Activated CD8-positive, alpha-beta memory T cell treated with anti-CD3 and anti-CD28 coated beads for 4 hours (primary cell): ENCODE measurements at regions not wholly inside any gene's neighbourhood (a gene's known extent, or its start where the extent isn't known, plus 50 kb on each side); places are given as distances from the start of the nearest gene placed in this dataset.

Source experiments
- DNase-seq, 2 donors: peaks; one replicate each; pipeline ENCODE4 v3.0.0-alpha.2; 2020; ENCODE audit warnings: low read depth in 2 of 2

DNA sequence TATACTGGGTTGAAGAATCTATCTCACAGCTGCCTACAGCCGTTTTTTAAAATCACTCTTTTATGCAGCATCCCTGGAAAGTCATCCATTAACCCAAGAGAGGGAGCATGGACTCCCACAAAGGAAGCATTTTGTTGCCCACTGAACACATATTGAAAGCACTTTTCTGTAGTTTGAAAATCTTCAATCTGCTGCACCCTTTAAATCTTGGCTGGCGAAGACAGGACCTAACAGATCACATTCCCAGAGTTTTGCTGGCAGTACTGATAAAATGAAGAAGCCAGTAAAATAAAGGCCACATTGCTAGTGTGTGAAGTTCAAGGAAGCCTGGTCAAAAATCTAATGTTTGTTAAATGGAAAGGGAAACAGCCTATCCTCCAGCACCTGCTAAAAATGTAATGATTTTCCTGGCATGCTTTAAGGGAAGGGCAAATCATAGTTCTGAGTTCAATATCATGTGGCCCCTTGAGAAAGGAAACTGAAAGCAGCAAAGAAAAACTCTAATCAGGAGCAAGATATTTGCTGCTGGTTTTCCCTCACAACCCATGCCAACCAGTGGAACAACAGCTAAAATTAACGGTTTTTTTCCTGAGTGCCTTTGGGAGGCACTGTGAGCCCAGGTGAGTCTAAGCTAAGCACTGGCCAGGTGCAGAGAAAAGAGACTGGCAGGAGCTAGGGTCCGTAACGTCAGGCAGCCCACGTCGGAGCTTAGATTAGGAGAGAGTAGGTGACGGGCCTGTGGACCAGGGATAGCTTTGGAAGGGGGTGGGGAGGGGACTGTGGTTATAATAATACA is 97.9 kb upstream of the PALS2 start:
- DNase-seq = no peak

DNA sequence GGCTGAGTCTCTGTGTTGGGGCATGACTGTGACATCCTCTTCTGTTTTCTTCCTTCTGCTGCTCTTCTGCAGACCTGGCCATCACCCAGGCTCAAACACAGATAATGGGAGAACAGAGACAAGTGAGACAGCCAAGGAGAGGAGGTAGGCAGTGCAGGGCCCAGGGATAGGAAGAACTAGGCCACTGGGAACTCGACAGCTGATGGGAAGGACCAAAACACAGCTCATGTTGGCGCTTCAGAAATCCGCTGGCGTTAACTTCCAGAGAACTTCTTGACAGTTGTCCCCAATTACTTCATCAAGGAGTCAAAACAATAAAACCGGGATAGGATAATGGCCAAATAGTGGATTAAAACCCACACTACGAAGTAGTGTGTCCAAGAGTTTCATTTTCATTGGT is 97.0 kb upstream of the PALS2 start:
- DNase-seq = no peak

DNA sequence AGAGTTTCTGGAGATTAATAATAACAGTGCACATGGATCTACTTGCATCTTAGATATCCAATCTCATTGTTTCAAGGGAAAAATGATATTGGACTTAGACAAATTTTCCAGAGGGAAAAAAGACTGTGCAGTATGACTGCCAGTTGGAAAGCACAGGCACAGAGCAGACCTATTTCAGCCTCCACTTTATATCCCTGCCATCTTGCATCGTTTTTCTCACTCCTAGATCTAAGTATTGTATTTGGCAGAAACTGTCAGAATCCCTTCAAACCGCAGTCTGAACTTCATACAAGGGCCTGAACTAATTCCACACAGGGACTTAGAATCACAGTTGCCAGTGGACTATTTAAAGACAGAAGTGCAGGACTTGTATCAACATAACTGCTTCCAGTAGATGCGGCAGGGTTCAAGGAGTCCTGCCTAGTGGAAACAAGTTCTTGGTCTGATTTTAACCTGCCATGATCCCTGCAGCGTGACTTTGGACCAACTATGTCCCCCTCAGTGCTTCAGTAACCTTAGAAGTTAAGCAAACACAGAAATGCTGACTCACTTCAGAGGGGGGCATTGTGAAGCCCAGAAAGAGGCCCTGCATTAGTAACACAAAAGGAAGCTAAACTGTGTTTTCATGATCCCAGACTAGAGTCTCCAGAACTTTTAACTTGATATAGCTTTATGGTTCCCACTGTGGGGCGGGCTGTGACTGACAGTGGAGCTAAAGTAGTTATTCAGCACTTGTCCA is 95.7 kb upstream of the PALS2 start:
- DNase-seq = no peak

DNA sequence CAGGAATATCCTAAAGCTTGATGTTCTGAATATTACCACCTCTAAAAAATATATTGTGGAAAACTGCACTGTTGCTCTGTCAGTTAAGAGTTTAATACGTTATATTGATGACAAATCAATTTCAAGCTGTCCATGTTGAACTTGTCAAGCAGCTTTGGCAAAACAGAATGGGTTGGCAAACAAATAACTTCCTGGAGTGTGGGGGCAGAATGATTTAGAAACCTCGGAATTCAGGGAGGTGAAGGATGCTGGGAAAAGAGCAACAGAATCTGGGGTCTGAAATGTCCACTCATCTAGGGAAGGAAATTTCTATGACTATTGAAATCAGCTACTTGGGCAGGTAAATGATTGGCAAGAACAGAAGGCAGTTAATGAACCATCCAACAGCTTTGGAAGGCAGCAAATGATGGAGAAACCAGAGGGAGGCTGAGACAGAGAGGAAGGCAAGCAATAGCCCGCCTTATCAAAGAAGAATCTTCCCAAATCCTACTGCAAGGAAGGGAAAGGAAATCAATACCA is 95.1 kb upstream of the PALS2 start:
- no peak for DNase-seq

DNA sequence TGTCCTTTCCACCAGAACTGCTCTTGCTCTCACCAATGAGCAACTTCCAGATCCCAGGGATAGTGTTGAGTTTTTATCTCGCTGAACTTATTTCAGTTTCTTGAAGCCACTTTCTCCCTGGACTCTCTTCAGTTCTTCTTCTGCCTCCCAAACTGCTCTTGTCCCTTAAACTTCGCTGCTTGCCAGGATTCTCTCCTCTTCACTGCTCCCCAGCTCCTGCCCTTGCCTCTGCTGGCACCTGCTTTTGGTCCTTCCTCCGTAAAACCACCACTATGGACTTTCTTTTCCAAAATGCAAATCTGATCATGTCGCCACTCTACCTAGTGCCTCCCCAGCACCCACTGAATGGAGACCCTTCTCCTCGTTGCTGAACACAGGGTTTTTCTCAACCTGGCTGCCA is 92.8 kb upstream of the PALS2 start:
- no peak for DNase-seq

GRCh38 chr7:24483804-24484203 is 89.4 kb upstream of the PALS2 start:
- no peak for DNase-seq

GRCh38 chr7:24492576-24492975 is 80.7 kb upstream of the PALS2 start:
- no peak for DNase-seq

GRCh38 chr7:24494832-24495231 is 78.4 kb upstream of the PALS2 start:
- no peak for DNase-seq

DNA sequence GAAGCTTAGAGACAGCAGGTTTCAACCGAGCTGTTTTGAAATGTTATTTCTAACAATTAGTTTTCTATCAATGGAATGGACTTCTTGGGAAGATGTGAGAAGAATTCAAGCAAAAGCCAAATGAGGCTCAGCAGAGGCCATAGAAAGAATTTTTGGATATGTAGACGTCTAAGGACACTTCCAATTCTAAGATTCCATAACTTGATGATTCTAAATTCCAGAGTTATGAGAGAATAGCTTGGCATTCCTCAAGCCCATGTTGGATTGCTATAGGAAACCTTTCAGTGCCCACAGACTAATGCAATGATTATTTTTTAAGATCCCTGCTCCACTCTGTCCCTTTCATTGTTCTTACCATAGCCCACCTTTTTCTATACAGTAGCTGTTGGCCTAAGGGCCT is 77.2 kb upstream of the PALS2 start:
- no peak for DNase-seq

- no peak for DNase-seq
Observed at GRCh38 chr7:24498439-24498838, 74.8 kb upstream of the PALS2 start.

DNA sequence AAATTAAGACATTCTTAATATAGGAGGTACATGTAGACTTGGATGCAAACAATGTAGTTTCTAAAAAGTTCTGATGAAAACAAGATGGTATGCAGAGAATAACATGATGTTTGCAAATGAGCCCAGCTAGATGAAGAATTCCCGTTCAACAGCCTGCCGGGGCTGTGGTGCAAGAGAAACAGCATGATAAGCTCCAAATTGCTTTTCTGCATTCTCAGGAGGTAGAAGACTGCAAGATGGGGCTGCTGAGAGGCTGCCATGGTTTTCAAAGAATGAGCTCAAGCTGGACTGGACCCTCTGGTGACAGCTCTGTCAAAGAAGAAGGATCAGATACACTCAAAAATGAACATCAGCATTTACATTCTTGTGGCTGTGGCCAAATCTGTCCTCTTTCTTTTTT is 73.4 kb upstream of the PALS2 start:
- DNase-seq = no peak

- DNase-seq = no peak
Observed at GRCh38 chr7:24500599-24500998, 72.7 kb upstream of the PALS2 start.

DNA sequence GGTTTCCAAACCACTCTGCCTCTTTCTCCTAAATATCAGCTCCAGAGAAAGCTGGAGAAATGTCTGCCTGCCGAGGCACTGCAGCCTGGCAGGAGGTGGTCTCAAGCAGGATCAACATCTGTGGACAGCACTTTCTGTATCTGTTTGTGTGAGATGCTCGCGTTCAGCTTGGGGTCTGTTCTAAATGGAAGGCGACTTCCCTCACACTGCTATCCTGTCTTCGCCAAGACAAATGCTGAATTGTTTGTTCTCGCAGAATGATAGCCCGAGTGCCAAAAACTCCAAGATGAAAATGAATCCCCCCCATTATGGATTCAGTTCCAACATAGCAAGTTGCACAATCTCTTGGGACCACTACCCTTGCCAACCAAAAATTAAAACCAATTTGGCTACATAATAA is 72.2 kb upstream of the PALS2 start:
- DNase-seq = no peak

- no peak for DNase-seq
Observed at GRCh38 chr7:24501443-24502134, 71.7 kb upstream of the PALS2 start.

GRCh38 chr7:24502135-24502488 is 71.1 kb upstream of the PALS2 start:
- no peak for DNase-seq

DNA sequence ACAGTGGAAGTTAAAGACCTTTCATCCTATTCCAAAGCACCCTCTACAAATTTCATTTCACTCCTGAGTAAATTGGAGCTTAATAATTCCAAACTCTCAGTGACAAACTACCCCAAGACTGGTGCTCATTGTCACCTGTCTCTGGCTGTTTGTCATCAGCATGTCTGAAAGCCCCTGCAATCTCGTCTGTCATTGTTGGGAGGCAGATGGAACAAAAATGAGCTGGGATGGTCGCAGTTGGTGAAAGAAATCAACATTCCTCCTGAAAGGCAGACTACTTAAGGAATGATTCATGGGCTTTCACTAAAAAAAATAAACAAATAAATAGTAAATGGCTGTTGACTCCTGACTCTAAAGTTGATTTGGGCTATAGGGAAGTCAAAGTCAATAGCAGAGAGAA is 69.7 kb upstream of the PALS2 start:
- no peak for DNase-seq

GRCh38 chr7:24504040-24504439 is 69.2 kb upstream of the PALS2 start:
- DNase-seq = no peak

DNA sequence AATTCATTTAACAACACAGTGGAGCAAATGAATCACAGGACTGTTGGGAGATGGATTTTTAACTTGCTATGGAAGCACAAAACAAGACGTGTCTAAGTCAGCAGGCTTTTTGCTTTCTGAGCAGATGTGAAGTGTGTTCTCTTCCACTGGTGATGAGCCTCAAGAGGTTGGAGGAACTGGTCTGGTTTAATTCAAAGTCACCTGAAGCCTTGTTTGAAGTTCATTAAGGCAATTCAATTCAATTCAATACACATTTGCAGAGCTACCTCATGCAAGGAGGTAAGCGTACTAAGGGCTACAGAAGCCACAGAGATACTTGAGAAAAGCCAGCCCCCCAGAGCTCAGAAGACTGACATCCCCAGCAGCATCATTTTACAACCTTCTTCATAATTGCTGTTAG is 68.4 kb upstream of the PALS2 start:
- no peak for DNase-seq

GRCh38 chr7:24505968-24506367 is 67.3 kb upstream of the PALS2 start:
- DNase-seq = no peak

DNA sequence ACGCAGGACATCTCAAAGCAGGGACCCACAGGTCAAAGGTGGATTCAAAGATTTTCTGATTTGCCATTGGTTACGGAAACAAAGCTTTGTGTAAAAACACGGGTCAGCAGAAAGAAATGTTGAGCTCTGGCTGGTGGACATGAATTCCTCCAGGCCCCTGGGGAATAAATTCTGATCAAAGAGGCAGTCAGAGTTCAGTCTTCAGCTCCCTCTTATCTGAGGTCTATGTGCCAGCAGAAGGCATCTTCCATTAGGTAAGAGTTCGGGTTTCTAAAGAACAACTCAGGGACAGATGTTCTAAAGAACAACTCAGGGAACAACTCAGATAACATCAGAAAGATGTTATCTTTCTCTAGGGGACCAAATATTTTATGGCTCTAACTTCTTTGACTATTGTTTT is 64.9 kb upstream of the PALS2 start:
- no peak for DNase-seq

- no peak for DNase-seq
Observed at GRCh38 chr7:24510759-24511158, 62.5 kb upstream of the PALS2 start.

DNA sequence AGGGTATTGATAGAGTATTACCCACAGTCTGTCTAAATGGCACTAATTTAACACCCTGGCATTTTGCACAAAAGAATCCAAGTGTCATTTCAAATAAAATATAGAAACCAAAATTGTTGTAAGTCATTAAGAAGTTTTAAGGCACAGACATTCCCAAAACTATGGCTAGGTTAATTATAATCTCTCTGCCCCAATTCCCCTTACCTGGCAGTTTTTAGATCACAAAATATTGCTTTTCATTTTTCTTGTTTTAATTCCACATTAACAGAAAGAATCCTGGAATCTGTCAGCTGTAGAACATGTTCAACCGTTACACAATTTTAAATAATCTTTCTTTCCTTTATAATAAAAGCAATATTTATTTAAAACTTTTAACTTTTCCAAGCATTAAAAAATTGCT is 56.1 kb upstream of the PALS2 start:
- DNase-seq = no peak
